IMR-90 (cell line): ENCODE measurements at regions not wholly inside any gene's neighbourhood (a gene's known extent, or its start where the extent isn't known, plus 50 kb on each side); places are given as distances from the start of the nearest gene placed in this dataset.

Experiments used
- ATAC-seq: fragments of 200-7000 bp; cut with Tn5 transposase; 2 replicates; pipeline ENCODE4 v1.9.1; 2020; ENCODE audit warnings: low read depth, mild to moderate bottlenecking, moderate library complexity
- BruUV-seq: library from RNA; stranded (reverse); fragments of 400-500 nt; replicated peaks from 2 replicates; lab custom pipeline; 2021; lab: Mats Ljungman, UMichigan
- CTCF ChIA-PET: fragments of 300-600 bp; formaldehyde crosslinking; extraction: SDS; loops from one replicate; lab custom pipeline; 2021; ENCODE audit warnings: antibody characterized with exemption; lab: Yijun Ruan, JAX
- POLR2A ChIA-PET: fragments of 300-600 bp; sonication (Branson Sonifier 250); formaldehyde crosslinking; loops from one replicate; lab custom pipeline; 2022; ENCODE audit warnings: antibody characterized with exemption; ENCODE audit not compliant: unreplicated experiment; lab: Charles Lee
- DNase-seq: peaks from one replicate; pipeline ENCODE4 v3.0.0; 2013
- H2AFZ ChIP-seq: replicated peaks from 2 replicates; pipeline ENCODE3; 2013; ENCODE audit warnings: low read length, mild to moderate bottlenecking; ENCODE audit not compliant: poor library complexity
- H2AK5ac ChIP-seq: 2 replicates; pipeline ENCODE4 v1.6.1; 2013; ENCODE audit warnings: low read depth, low read length, inconsistent platforms
- H2AK9ac ChIP-seq: replicated peaks from 2 replicates; pipeline ENCODE3; 2013; ENCODE audit warnings: mild to moderate bottlenecking, low read depth, low read length, moderate library complexity; ENCODE audit not compliant: poor library complexity
- H2BK120ac ChIP-seq: 2 replicates; pipeline ENCODE4 v1.6.1; 2013; ENCODE audit warnings: low read depth, low read length, inconsistent platforms
- H2BK15ac ChIP-seq: 3 replicates; pipeline ENCODE4 v1.6.1; 2013; ENCODE audit warnings: low read depth, low read length, inconsistent platforms
- H2BK20ac ChIP-seq: 2 replicates; pipeline ENCODE4 v1.6.1; 2013; ENCODE audit warnings: low read depth, mild to moderate bottlenecking, inconsistent platforms, low read length, moderate library complexity
- H2BK5ac ChIP-seq: 2 replicates; pipeline ENCODE4 v1.6.1; 2013; ENCODE audit warnings: mild to moderate bottlenecking, low read depth, low read length, inconsistent platforms; ENCODE audit not compliant: poor library complexity, severe bottlenecking
- H3K14ac ChIP-seq: replicated peaks from 2 replicates; pipeline ENCODE4 v1.6.1; 2013; ENCODE audit warnings: low read depth, low read length, inconsistent platforms
- H3K18ac ChIP-seq: 2 replicates; pipeline ENCODE4 v1.6.1; 2013; ENCODE audit warnings: low read depth, low read length, control low read depth
- H3K23ac ChIP-seq: 2 replicates; pipeline ENCODE4 v1.6.1; 2013; ENCODE audit warnings: low read depth, low read length, inconsistent platforms
- H3K27ac ChIP-seq: 2 replicates; pipeline ENCODE4 v1.5.1; 2013; ENCODE audit warnings: mild to moderate bottlenecking, control low read depth, low read length; ENCODE audit not compliant: insufficient read depth
- H3K27me3 ChIP-seq: 2 replicates; pipeline ENCODE4 v1.6.1; 2013; ENCODE audit warnings: low read length; ENCODE audit not compliant: control insufficient read depth, insufficient read depth
- H3K36me3 ChIP-seq: 2 replicates; pipeline ENCODE4 v1.6.1; 2013; ENCODE audit warnings: low read length, mixed read lengths; ENCODE audit not compliant: control insufficient read depth, insufficient read depth
- H3K4ac ChIP-seq: 2 replicates; pipeline ENCODE4 v1.6.1; 2013; ENCODE audit warnings: low read depth, low read length, inconsistent platforms
- H3K4me1 ChIP-seq: 2 replicates; pipeline ENCODE4 v1.6.1; 2013; ENCODE audit warnings: low read length, mixed read lengths; ENCODE audit not compliant: control insufficient read depth, insufficient read depth
- H3K4me2 ChIP-seq: 2 replicates; pipeline ENCODE4 v1.6.1; 2013; ENCODE audit warnings: low read depth, mild to moderate bottlenecking, control low read depth, low read length, moderate library complexity
- H3K4me3 ChIP-seq: 2 replicates; pipeline ENCODE4 v1.5.1; 2013; ENCODE audit warnings: low read depth, mild to moderate bottlenecking, control low read depth, low read length, moderate library complexity; ENCODE audit not compliant: insufficient read depth
- H3K56ac ChIP-seq: 2 replicates; pipeline ENCODE4 v1.6.1; 2013; ENCODE audit warnings: low read length, inconsistent platforms; ENCODE audit not compliant: insufficient read depth; ENCODE audit errors: extremely low read depth
- H3K79me1 ChIP-seq, 2 experiments: 2 replicates each; pipeline ENCODE4 v1.6.1; 2013; ENCODE audit warnings: low read length in 2 of 2, inconsistent platforms in 1 of 2, low read depth in 1 of 2
- H3K9ac ChIP-seq: 2 replicates; pipeline ENCODE4 v1.6.1; 2013; ENCODE audit warnings: low read depth, low read length, control low read depth
- H3K9me1 ChIP-seq: 2 replicates; pipeline ENCODE4 v1.6.1; 2013; ENCODE audit warnings: low read length, inconsistent platforms; ENCODE audit not compliant: insufficient read depth
- H3K9me3 ChIP-seq: 2 replicates; pipeline ENCODE4 v1.6.1; 2013; ENCODE audit warnings: low read length; ENCODE audit not compliant: control insufficient read depth, insufficient read depth
- H4K20me1 ChIP-seq: 2 replicates; pipeline ENCODE4 v1.6.1; 2013; ENCODE audit warnings: low read length, inconsistent platforms; ENCODE audit not compliant: insufficient read depth
- H4K5ac ChIP-seq: 2 replicates; pipeline ENCODE4 v1.6.1; 2013; ENCODE audit warnings: mild to moderate bottlenecking, low read depth, low read length, control low read depth
- H4K8ac ChIP-seq, 2 experiments: 2 replicates each; pipeline ENCODE4 v1.6.1; 2013; ENCODE audit warnings: low read depth in 2 of 2, low read length in 2 of 2, control low read depth in 1 of 2, inconsistent platforms in 1 of 2
- H4K91ac ChIP-seq: 2 replicates; pipeline ENCODE4 v1.6.1; 2013; ENCODE audit warnings: low read depth, low read length, inconsistent platforms; ENCODE audit not compliant: insufficient read depth
- BHLHE40 ChIP-seq: fragments of 150-350 bp; IDR thresholded peaks from 2 replicates; pipeline ENCODE4 v1.6.1; 2016; ENCODE audit warnings: mild to moderate bottlenecking, low read depth, low read length
- CEBPB ChIP-seq: IDR thresholded peaks from 2 replicates; pipeline ENCODE4 v1.6.1; 2012; ENCODE audit warnings: low read depth, low read length, improper control_type of control experiment
- CHD1 ChIP-seq: IDR thresholded peaks from 2 replicates; pipeline ENCODE4 v1.6.1; 2012; ENCODE audit warnings: low read depth, low read length, improper control_type of control experiment
- CTCF ChIP-seq: conservative IDR thresholded peaks from 2 replicates; pipeline ENCODE4 v1.5.1; 2012; ENCODE audit warnings: mild to moderate bottlenecking, low read depth, low read length, improper control_type of control experiment
- ELK1 ChIP-seq: fragments of 150-350 bp; IDR thresholded peaks from 2 replicates; pipeline ENCODE4 v1.6.1; 2016; ENCODE audit warnings: low read depth, mild to moderate bottlenecking, low read length, moderate library complexity, borderline replicate concordance
- FOS ChIP-seq: fragments of 150-350 bp; IDR thresholded peaks from 2 replicates; pipeline ENCODE4 v1.6.1; 2016; ENCODE audit warnings: low read depth, low read length
- MAFK ChIP-seq: IDR thresholded peaks from 2 replicates; pipeline ENCODE4 v1.6.1; 2012; ENCODE audit warnings: low read depth, low read length, improper control_type of control experiment
- MAZ ChIP-seq: IDR thresholded peaks from 2 replicates; pipeline ENCODE4 v1.6.1; 2012; ENCODE audit warnings: low read depth, mild to moderate bottlenecking, low read length, improper control_type of control experiment, moderate library complexity, borderline replicate concordance
- MXI1 ChIP-seq: IDR thresholded peaks from 2 replicates; pipeline ENCODE4 v1.6.1; 2012; ENCODE audit warnings: low read depth, mild to moderate bottlenecking, low read length, moderate library complexity, borderline replicate concordance
- NFE2L2 ChIP-seq: fragments of 150-350 bp; IDR thresholded peaks from 2 replicates; pipeline ENCODE4 v1.6.1; 2016; ENCODE audit warnings: low read depth, mild to moderate bottlenecking, low read length
- POLR2A ChIP-seq: IDR thresholded peaks from 2 replicates; pipeline ENCODE4 v1.6.1; 2012; ENCODE audit warnings: mild to moderate bottlenecking, low read depth, low read length
- RAD21 ChIP-seq: IDR thresholded peaks from 2 replicates; pipeline ENCODE4 v1.6.1; 2012; ENCODE audit warnings: low read length, improper control_type of control experiment
- RCOR1 ChIP-seq: IDR thresholded peaks from 2 replicates; pipeline ENCODE4 v1.6.1; 2012; ENCODE audit warnings: mild to moderate bottlenecking, low read length, improper control_type of control experiment; ENCODE audit not compliant: insufficient replicate concordance
- RFX5 ChIP-seq: IDR thresholded peaks from 2 replicates; pipeline ENCODE4 v1.8.0; 2012; ENCODE audit warnings: low read depth, mild to moderate bottlenecking, low read length, moderate library complexity
- SMC3 ChIP-seq: fragments of 150-350 bp; IDR thresholded peaks from 2 replicates; pipeline ENCODE4 v1.6.1; 2016; ENCODE audit warnings: low read depth, mild to moderate bottlenecking, antibody characterized with exemption, low read length, moderate library complexity
- WGBS, 2 experiments: methylation state at CpG; one replicate each; pipeline versions ENCODE4 v1.1.5 to v1.1.7; 2013; ENCODE audit warnings: missing lambda C conversion rate in 2 of 2; ENCODE audit not compliant: insufficient read length in 1 of 2; ENCODE audit errors: extremely low coverage in 2 of 2; 5-methylcytosine and 5-hydroxymethylcytosine counted together
- dilution Hi-C: fragments of 300-500 bp; cut with HindIII; formaldehyde crosslinking; loops from one replicate; pipeline ENCODE4 v1.14.3; 2018; ENCODE audit warnings: low sequenced_read_pairs; ENCODE audit not compliant: unreplicated experiment
- in situ Hi-C: fragments of 300-500 bp; cut with MboI; formaldehyde crosslinking; loops from 3 replicates; pipeline ENCODE4 v1.14.3; 2019; ENCODE audit warnings: low sequenced_read_pairs, inconsistent platforms, mixed read lengths
- intact Hi-C: fragments of 100-400 bp; cut with micrococcal nuclease; formaldehyde crosslinking; loops from 2 replicates; pipeline ENCODE4 v1.10.0; 2022
- TF ChIP-seq, protein P1 (sequence below): fragments of 150-350 bp; IDR thresholded peaks from 2 replicates; pipeline ENCODE4 v1.6.1; 2017; ENCODE audit warnings: mild to moderate bottlenecking, antibody characterized with exemption, low read length, low read depth

- no peak overlapping the region for H3K4me2 ChIP-seq
- no peak overlapping the region for H3K18ac ChIP-seq
- intact Hi-C loops = no loop called here
- H2BK5ac ChIP-seq = no peak overlapping the region
- WGBS, 2 experiments = 67% methylated on average over 2 of the region's 5 CpGs; no CpG with 5 or more reads in 1 of the 2 experiments
- no peak overlapping the region for H2BK20ac ChIP-seq
- DNase-seq (no peak), ATAC-seq (no peak)
- no peak overlapping the region for H3K27ac ChIP-seq
- H2AFZ ChIP-seq = no peak overlapping the region
- H3K36me3 ChIP-seq = no peaks in the 10 kb centered on the region
- in situ Hi-C loops = no loop called here
- no peak overlapping the region for H2AK9ac ChIP-seq
- BruUV-seq = no TSS peak
- dilution Hi-C loops = no loop called here
- peaks cover 56% of the 10 kb centered on the region for H3K27me3 ChIP-seq
- no peak overlapping the region for H3K4me3 ChIP-seq
- H3K56ac ChIP-seq = no peak overlapping the region
- no peak overlapping the region for H2BK120ac ChIP-seq
- no peak overlapping the region for H2AK5ac ChIP-seq
- H3K4me1 ChIP-seq = no peaks in the 10 kb centered on the region
- H4K5ac ChIP-seq = no peak overlapping the region
- ChIA-PET CTCF (no interaction called here), POLR2A (no interaction called here)
- no peak overlapping the region for H3K23ac ChIP-seq
- TF ChIP-seq RFX5 (no peak), RAD21 (no peak), POLR2A (no peak), CHD1 (no peak), CTCF (no peak), NFE2L2 (no peak), MXI1 (no peak), SMC3 (no peak), CEBPB (no peak), RCOR1 (no peak), BHLHE40 (no peak), MAZ (no peak), FOS (no peak), ELK1 (no peak), MAFK (no peak)
- TF ChIP-seq, protein P1, sequence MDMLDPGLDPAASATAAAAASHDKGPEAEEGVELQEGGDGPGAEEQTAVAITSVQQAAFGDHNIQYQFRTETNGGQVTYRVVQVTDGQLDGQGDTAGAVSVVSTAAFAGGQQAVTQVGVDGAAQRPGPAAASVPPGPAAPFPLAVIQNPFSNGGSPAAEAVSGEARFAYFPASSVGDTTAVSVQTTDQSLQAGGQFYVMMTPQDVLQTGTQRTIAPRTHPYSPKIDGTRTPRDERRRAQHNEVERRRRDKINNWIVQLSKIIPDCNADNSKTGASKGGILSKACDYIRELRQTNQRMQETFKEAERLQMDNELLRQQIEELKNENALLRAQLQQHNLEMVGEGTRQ = no peak
- H3K14ac ChIP-seq = no peak overlapping the region
- no peak overlapping the region for H3K9ac ChIP-seq
- H3K79me1 ChIP-seq = no peaks in the 10 kb centered on the region
- no peak overlapping the region for H3K4ac ChIP-seq
- H3K9me1 ChIP-seq = no peaks in the 10 kb centered on the region
- no peaks in the 10 kb centered on the region for H4K20me1 ChIP-seq
- H4K91ac ChIP-seq = no peak overlapping the region
- H2BK15ac ChIP-seq = no peak overlapping the region
- H3K9me3 ChIP-seq = no peaks in the 10 kb centered on the region
- H4K8ac ChIP-seq = no peak overlapping the region
Observed at GRCh38 chr3:127133971-127134370, 59.0 kb upstream of the PRR23E start.
